Gastroesophageal sphincter (tissue), 3 donors: ENCODE measurements at regions not wholly inside any gene's neighbourhood (a gene's known extent, or its start where the extent isn't known, plus 50 kb on each side); places are given as distances from the start of the nearest gene placed in this dataset.

ENCODE experiments used
- CTCF ChIP-seq, 4 experiments: fragments of 200-600 bp in 2 of 4; fragments of 450-650 bp in 2 of 4; sonication (generic) in 1 of 4; IDR thresholded peaks; one replicate each; pipeline ENCODE4 v1.5.1; 2017 to 2019; ENCODE audit warnings: antibody characterized with exemption in 4 of 4, mild to moderate bottlenecking in 2 of 4, moderate library complexity in 2 of 4
- POLR2AphosphoS5 ChIP-seq: sonication (generic); formaldehyde crosslinking; IDR thresholded peaks from one replicate; pipeline ENCODE4 v1.6.1; 2017; ENCODE audit warnings: antibody characterized with exemption

DNA sequence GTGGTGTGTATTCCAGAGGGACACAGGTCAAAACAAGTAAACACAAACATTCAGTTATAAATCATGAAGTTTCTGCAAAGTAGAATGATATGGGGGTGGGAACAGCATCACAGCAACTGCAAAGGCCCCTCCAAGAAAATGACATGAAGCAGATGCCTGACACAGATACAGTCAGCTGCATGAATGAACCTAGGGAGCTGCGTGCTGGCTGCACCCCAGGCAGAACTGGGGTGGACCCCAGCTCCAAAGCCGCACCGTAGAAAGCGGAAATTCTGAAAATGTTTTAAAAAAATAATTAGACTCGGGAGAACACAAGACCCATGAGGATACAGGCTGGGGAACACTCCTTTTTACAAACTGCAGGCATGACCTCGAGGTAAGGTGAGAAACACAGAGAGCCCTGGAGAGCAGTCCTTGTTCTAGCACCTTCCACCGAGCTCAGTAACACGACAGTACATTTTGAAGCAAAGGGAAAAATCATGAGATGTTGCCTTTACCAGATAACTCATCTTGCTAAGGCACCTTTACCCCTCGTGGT lies 323.8 kb downstream of the SOX9 start:
- TF ChIP-seq CTCF (IDR thresholded peaks at IDR 0.05) (no peak), POLR2AphosphoS5 (no peak)
